NCI-H146 (cell line): ENCODE measurements at regions not wholly inside any gene's neighbourhood (a gene's known extent, or its start where the extent isn't known, plus 50 kb on each side); places are given as distances from the start of the nearest gene placed in this dataset.
A peak's percentile ranks its signal among the peaks of the same experiment; 100 is the strongest.

Experiments
- DNase-seq: peaks from one replicate; lab custom pipeline; 2025; lab: John Stamatoyannopoulos, UW

DNA sequence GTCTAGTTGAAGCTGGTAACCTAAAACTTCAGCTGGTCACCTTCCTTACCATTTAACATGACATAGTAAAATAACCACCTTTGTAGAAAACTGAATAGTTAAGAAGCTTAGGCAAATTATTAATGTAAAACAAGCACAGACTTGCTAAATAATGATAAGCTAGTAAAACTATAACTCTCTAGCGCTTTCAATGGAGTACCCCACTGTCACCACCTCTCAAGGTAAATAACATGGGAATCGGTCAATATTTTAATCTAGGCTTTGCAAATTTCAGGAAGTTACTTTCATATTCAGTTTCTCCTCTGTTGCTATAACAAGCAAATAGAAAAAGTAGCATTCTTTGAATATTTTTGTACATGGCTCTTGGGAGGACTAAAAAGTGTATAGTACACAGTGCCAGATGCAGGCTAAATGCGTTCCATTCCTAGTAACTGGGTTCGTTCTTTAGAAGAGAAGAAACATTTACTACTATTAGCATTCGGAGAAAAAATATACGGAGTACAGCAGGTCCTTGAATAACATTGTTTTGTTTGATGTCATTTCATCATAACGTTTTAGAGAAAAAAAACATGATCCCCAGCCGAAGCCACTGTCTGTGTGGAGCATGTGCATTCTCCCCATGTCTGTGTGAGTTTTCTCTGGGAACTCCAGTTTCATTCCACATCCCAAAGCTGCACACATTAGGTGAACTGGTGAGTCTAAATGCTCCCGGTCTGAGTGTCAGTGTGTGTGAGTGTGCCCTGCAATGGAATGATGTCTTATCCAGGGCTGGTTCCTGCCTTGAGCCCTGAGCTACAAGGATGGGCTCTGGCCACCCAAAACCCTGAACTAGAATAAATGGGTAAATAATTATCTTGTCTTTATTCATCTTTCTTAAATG, 52.5 kb downstream of the EPRS1 start:
- DNase-seq: no peak

DNA sequence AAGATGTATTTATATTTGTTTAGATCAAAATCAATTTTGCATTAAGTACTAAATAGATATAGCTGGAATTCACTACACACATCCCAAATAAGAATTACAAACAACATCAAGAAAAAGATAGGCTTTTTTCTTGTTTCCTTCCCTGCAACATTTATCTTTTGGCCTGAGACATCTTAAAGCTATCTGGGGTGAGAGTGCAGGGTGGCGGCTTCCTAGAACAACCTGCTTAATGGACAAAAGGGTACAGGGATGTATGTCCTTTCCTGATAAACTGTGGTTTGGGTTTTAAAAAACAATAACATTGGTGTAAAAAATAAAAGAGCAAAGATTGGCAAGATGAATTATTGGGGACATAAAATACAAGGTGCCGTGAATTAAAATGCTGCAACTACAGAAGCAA, 54.4 kb downstream of the EPRS1 start:
- no peak for DNase-seq

DNA sequence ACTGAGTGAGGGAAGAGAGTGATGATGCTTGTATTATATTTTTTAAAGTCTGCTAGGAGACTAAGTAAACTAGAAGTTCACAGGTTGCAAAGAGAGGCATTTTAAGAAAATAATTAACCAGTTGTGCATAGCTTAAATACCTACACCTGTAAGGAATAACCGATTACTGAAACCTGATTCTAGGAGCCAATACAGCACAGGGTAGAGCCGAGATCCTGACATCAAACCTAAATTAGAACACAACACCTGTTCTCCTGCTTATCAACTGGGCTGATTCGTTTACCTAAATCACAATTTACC, 54.8 kb downstream of the EPRS1 start:
- no peak for DNase-seq

- peak; percentile 34 for DNase-seq
Observed at GRCh38 chr1:219990782-219991510, 55.4 kb downstream of the EPRS1 start.

GRCh38 chr1:219989766-219990165, 56.5 kb downstream of the EPRS1 start:
- no peak for DNase-seq

GRCh38 chr1:219988818-219989217, 57.5 kb downstream of the EPRS1 start:
- DNase-seq: no peak

GRCh38 chr1:219988387-219988786, 57.9 kb downstream of the EPRS1 start:
- no peak for DNase-seq

DNA sequence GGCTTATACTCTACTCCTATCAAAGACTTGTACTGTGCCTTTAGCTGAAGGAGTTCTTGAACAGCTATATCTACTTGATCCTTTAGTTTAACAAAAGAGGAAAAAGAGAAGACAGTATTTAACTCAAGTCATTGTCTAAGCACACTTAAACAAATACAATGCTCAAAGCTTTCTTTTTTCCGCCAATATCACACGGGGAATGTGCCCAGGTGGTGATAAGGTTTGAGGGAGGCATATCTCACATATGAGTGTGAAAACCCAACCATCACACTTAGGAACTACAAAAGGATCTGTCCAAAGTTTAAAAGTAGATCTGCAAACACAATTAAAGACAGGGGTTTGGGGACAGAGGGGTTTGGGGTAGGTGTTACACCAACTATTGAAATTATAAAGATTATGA, 59.0 kb upstream of the SLC30A10 start:
- no peak for DNase-seq

- DNase-seq: no peak
Observed at GRCh38 chr1:219985169-219985568, 56.8 kb upstream of the SLC30A10 start.
